Renal cortex interstitium (tissue), 11 donors: ENCODE measurements at regions not wholly inside any gene's neighbourhood (a gene's known extent, or its start where the extent isn't known, plus 50 kb on each side); places are given as distances from the start of the nearest gene placed in this dataset.
"Not testable (repeated sequence)": the region's sequence is repeated elsewhere in the genome, so short reads cannot be mapped to it uniquely, and the experiment has no call there.

Source experiments
- DNase-seq, 11 donors: peaks; one replicate each; pipeline ENCODE4 v3.0.0-alpha.2; 2013; ENCODE audit warnings: low read depth in 9 of 11, low spot score in 4 of 11; ENCODE audit errors: extremely low read depth in 1 of 11

GRCh38 chr6:14510038-14510437, 392.5 kb downstream of the CD83 start:
- no peak for DNase-seq

- no peak for DNase-seq
These were observed 393.6 kb downstream of the CD83 start for GRCh38 chr6:14511061-14511586.

- no peak for DNase-seq
These were observed 394.7 kb downstream of the CD83 start for GRCh38 chr6:14512246-14512645.

- no peak for DNase-seq
These were observed 396.2 kb downstream of the CD83 start for GRCh38 chr6:14513496-14514393.

DNA sequence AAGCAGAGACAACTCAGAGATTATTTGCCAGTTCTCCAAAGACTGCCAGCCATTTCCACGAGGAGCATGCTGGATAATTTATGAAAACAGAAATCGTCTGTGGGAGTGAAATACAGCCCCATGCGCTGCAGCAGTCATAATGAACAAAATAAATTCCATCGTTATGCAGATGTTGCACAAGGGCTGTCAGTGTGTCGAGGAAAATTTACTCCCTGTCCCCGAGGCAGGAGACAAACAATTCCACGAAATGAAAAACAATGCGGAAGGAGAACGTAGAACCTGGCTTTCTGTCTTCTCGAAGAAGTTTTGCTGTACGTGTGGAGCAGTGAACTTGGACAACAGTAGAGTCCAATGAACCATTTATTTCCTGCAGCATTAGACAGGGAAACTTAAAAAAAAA, 399.4 kb downstream of the CD83 start:
- peak in 1 of 11 donors; percentile 21 for DNase-seq

DNA sequence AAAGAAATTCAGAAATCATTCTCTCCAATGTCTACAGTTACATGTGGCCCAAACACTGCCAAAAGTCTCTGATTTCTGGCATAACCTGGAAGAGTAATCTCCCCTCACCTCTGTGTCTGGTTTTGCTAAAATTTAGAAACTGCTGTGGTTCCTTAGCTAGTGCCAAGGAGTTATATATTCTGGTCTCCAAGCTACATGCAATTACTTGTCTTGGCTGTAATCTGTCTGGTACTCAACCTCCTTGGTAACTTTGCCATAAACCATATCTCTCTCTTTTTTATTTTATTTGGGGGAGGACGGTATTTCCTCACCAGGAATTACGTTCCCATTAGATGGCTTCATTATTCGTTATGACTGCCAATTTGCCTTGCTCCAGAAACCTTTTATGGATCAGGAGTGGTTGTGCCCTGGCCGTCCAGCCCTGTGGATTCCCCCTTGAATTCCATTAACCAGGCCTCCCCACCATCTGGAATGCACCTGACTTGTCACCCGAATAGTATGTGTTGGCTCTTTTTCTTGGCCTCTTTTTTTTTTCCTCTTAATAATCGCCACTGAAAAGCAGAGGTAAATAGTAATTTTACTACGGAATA, 400.0 kb downstream of the CD83 start:
- no peak for DNase-seq

DNA sequence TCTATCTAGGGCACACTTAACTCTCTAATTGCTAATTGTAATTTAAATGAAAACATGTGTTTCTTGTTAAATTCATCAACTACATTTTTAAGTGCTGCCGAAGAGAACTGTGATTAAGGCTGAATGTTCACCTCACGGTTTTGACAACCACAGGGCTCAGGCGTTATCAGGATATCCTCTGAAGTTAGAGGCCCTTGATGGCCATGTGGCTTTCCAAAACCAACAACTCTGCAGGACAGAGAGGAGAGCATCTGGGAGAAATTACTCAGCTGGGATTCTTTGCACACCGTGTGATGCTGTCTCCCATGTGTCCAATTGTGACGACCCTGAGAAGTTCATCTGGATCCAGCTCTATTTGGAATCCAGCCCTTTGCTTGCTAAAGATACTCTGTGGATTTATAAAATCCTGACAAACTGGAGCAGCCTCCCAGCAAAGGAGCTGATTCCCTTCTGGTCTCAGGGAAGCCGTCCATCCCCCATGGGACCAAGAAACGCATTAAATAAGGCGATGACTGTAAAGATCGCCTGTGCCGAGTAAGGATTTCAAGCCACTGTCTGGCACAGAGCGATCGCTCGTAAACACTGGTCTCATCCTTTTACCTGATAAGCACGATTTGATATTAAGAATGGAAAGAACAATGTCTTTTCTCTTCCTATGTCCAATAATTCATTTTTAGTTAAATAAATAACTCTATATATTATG, 401.1 kb downstream of the CD83 start:
- DNase-seq = no peak

- no peak for DNase-seq
These were observed 402.5 kb downstream of the CD83 start for GRCh38 chr6:14520029-14520428.

DNA sequence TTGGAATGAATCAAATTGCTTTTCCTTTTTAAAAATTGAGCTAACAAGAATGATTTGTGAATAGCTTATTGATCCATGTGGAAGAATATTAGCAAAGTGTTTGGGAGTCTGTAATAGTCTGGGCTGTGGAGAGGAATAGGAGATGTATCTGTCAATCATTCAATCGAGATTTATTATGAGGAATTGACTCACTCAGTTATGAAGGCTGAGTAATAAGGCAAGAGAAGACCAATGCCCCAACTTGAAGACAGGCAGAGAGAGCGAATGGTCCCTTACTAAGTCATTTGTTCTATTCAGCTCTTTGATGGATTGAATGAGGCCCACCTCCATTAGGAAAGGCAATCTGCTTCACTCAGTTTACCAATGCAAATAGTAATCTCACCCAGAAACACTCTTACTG, 403.0 kb downstream of the CD83 start:
- DNase-seq = no peak

GRCh38 chr6:14521141-14521540, 403.6 kb downstream of the CD83 start:
- DNase-seq = no peak

GRCh38 chr6:14521861-14522260, 404.3 kb downstream of the CD83 start:
- not testable (repeated sequence) for DNase-seq

GRCh38 chr6:14524319-14524718, 406.7 kb downstream of the CD83 start:
- DNase-seq = no peak

GRCh38 chr6:14530385-14530784, 412.8 kb downstream of the CD83 start:
- no peak for DNase-seq

DNA sequence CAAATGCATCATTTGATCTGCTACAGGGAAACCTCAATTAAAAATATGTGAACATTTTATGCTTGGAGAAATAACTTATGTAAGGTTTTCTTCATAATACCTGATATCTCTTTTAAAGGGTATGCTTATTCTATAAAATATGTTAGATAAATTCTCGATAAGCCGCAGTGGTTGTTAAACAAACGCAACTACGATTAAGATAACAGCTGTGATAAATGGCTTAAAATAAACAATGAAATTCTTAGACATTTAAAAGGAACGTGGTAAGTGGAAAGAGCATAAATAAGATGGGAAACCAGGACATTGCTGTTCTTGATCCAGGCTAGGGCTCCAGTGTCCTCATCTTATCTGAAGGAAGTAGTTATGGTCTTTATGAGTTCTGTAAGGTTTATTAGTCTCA, 415.9 kb downstream of the CD83 start:
- DNase-seq = no peak

- no peak for DNase-seq
These were observed 419.5 kb downstream of the CD83 start for GRCh38 chr6:14537030-14537429.

DNA sequence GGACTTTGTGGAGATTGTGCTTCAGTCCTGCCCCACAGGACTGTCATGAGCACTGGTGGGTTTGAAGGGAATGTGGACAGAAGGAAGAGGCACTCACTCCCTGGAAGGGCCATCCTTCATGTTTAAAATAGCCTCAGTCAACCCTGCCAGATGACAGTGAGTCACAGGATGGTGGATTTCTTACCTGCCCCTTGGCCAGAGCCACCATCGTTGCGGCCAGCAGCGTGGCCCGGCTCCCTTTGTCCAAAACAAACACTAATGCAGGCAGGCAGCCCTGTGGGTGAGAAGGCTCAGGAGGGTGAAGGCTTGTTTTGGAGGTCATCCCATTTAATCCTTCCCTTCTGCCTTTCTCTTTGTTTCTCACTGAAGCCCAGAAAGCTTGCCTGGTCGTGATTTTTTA, 422.7 kb downstream of the CD83 start:
- no peak for DNase-seq

- DNase-seq = peak in 1 of 11 donors; percentile 27
These were observed 423.4 kb downstream of the CD83 start for GRCh38 chr6:14540810-14541540.

DNA sequence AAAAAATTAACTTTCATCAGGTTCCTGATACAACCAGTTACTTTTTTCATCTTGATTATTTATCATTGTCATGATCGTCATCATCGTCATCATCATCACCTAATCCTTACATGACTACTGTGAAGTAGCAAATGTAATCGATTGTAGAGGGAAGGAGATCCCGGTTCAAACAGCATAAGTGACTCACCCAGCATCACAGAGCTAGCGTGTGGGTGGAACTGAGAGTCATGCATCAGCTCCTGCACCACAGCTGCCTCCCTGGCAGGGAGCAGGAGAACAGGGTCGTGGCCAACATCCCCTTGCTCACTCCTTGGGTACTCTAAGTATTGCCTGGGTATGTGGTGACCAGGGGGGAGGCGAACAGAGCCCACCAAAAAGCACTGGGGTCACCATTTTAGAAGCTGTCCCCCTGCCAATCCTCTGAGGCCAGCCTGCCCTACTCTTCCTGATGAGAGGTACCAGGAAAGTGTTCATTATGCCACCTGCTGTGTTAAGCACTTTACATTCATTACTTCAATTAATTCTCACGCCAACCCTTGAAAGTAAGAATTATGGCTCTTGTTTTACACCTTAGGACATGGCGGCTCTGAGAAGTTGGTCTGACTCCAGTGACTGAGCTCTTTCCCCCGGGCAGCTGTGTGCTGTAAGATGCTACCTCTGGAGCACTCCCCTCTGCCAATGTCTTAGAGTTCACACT, 425.2 kb downstream of the CD83 start:
- DNase-seq = no peak
